Astrocyte (in vitro differentiated cells and primary cell): ENCODE measurements at regions not wholly inside any gene's neighbourhood (a gene's known extent, or its start where the extent isn't known, plus 50 kb on each side); places are given as distances from the start of the nearest gene placed in this dataset.
A peak's percentile ranks its signal among the peaks of the same experiment; 100 is the strongest.

Experiments used
- DNase-seq: peaks from one replicate; pipeline ENCODE4 v3.0.0-alpha.2; 2010; ENCODE audit warnings: low read depth
- FAIRE-seq: peaks from 2 replicates; lab custom pipeline; 2011; peaks lifted over from hg19 to GRCh38; lab: Jason Lieb, UNC
- H2AFZ ChIP-seq: 2 replicates; pipeline ENCODE4 v1.6.0; 2012; ENCODE audit warnings: low read depth, low read length, inconsistent platforms
- H3K27ac ChIP-seq: 2 replicates; pipeline ENCODE4 v1.5.1; 2011; ENCODE audit warnings: low read depth, low read length, inconsistent platforms
- H3K27me3 ChIP-seq: 2 replicates; pipeline ENCODE4 v1.6.0; 2011; ENCODE audit warnings: low read length, inconsistent platforms; ENCODE audit not compliant: insufficient read depth
- H3K36me3 ChIP-seq: 2 replicates; pipeline ENCODE4 v1.5.1; 2011; ENCODE audit warnings: low read length, inconsistent platforms; ENCODE audit not compliant: insufficient read depth
- H3K4me1 ChIP-seq: 2 replicates; pipeline ENCODE4 v1.5.1; 2011; ENCODE audit warnings: low read length, inconsistent platforms; ENCODE audit not compliant: insufficient read depth
- H3K4me2 ChIP-seq: 2 replicates; pipeline ENCODE4 v1.6.0; 2012; ENCODE audit warnings: low read length, inconsistent platforms
- H3K4me3 ChIP-seq: 2 replicates; pipeline ENCODE4 v1.5.1; 2011; ENCODE audit warnings: low read depth, mild to moderate bottlenecking, low read length, inconsistent platforms; ENCODE audit not compliant: insufficient read depth
- H3K79me2 ChIP-seq: 2 replicates; pipeline ENCODE4 v1.6.0; 2012; ENCODE audit warnings: mild to moderate bottlenecking, low read length, inconsistent platforms; ENCODE audit not compliant: insufficient read depth
- H3K9ac ChIP-seq: 2 replicates; pipeline ENCODE4 v1.6.0; 2012; ENCODE audit warnings: mild to moderate bottlenecking, low read length, inconsistent platforms
- H3K9me3 ChIP-seq: 2 replicates; pipeline ENCODE4 v1.5.1; 2012; ENCODE audit warnings: low read depth, mild to moderate bottlenecking, low read length, inconsistent platforms; ENCODE audit not compliant: insufficient read depth
- H4K20me1 ChIP-seq: 2 replicates; pipeline ENCODE4 v1.6.0; 2012; ENCODE audit warnings: low read length, inconsistent platforms; ENCODE audit not compliant: insufficient read depth
- H3K27ac Mint-ChIP-seq: one replicate; pipeline ENCODE4 v1.8.0; 2021; ENCODE audit warnings: mild to moderate bottlenecking, mixed read lengths; ENCODE audit not compliant: unreplicated experiment
- H3K27me3 Mint-ChIP-seq: one replicate; pipeline ENCODE4 v1.8.0; 2021; ENCODE audit warnings: low read depth, mixed read lengths; ENCODE audit not compliant: unreplicated experiment
- H3K36me3 Mint-ChIP-seq: one replicate; pipeline ENCODE4 v1.8.0; 2021; ENCODE audit warnings: low read depth, mixed read lengths; ENCODE audit not compliant: unreplicated experiment
- H3K4me1 Mint-ChIP-seq: one replicate; pipeline ENCODE4 v1.8.0; 2021; ENCODE audit warnings: low read depth, mixed read lengths; ENCODE audit not compliant: unreplicated experiment
- H3K4me3 Mint-ChIP-seq: one replicate; pipeline ENCODE4 v1.8.0; 2021; ENCODE audit warnings: mild to moderate bottlenecking, moderate library complexity, mixed read lengths; ENCODE audit not compliant: unreplicated experiment
- H3K9me3 Mint-ChIP-seq: one replicate; pipeline ENCODE4 v1.8.0; 2021; ENCODE audit warnings: mild to moderate bottlenecking, mixed read lengths; ENCODE audit not compliant: unreplicated experiment
- EZH2 ChIP-seq: IDR thresholded peaks from 2 replicates; pipeline ENCODE4 v1.6.1; 2012; ENCODE audit warnings: mild to moderate bottlenecking, low read length, inconsistent platforms; ENCODE audit not compliant: insufficient read depth
- TF ChIP-seq, protein P1 (sequence below): IDR thresholded peaks from 2 replicates; pipeline ENCODE4 v1.5.1; 2011; ENCODE audit warnings: low read depth, mild to moderate bottlenecking, inconsistent platforms, low read length, moderate library complexity; ENCODE audit not compliant: insufficient read depth

DNA sequence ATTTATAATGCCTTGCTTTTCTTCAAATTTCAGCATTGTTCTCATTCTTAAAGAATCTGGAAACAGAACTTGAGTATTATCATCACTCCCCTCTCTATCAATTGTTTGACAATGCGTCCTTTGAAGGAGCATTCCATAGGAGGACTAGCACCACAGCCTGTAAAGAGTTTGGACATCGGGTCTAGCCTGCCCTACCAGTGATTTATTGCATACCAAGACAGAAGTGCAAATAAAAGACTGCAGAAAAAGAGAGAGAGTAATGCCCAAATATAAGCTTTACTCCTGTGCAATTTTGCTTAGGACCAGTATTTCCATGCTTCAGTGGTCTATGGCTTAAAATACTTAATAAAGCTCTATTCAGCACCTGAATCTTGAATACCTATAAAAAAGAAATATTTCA lies 55.4 kb upstream of the MAP2 start:
- no peak overlapping the region for H3K27ac Mint-ChIP-seq
- no peak overlapping the region for H3K4me3 Mint-ChIP-seq
- H3K4me3 ChIP-seq = no peak overlapping the region
- H2AFZ ChIP-seq = no peak overlapping the region
- H3K27me3 Mint-ChIP-seq = no peaks in the 10 kb centered on the region
- peak overlapping the region; percentile 65 for H3K27ac ChIP-seq
- H3K9me3 Mint-ChIP-seq = peaks cover 11% of the 10 kb centered on the region
- H3K36me3 ChIP-seq = no peaks in the 10 kb centered on the region
- FAIRE-seq (no peak), DNase-seq (peak; percentile 66)
- peaks cover 22% of the 10 kb centered on the region for H3K4me1 ChIP-seq
- H3K4me1 Mint-ChIP-seq = peaks cover 3% of the 10 kb centered on the region
- H3K9ac ChIP-seq = peak overlapping the region; percentile 4
- no peak for TF ChIP-seq EZH2
- TF ChIP-seq, protein P1, sequence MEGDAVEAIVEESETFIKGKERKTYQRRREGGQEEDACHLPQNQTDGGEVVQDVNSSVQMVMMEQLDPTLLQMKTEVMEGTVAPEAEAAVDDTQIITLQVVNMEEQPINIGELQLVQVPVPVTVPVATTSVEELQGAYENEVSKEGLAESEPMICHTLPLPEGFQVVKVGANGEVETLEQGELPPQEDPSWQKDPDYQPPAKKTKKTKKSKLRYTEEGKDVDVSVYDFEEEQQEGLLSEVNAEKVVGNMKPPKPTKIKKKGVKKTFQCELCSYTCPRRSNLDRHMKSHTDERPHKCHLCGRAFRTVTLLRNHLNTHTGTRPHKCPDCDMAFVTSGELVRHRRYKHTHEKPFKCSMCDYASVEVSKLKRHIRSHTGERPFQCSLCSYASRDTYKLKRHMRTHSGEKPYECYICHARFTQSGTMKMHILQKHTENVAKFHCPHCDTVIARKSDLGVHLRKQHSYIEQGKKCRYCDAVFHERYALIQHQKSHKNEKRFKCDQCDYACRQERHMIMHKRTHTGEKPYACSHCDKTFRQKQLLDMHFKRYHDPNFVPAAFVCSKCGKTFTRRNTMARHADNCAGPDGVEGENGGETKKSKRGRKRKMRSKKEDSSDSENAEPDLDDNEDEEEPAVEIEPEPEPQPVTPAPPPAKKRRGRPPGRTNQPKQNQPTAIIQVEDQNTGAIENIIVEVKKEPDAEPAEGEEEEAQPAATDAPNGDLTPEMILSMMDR = no peak
- no peaks in the 10 kb centered on the region for H3K79me2 ChIP-seq
- H3K9me3 ChIP-seq = no peaks in the 10 kb centered on the region
- no peaks in the 10 kb centered on the region for H3K36me3 Mint-ChIP-seq
- no peaks in the 10 kb centered on the region for H3K27me3 ChIP-seq
- no peaks in the 10 kb centered on the region for H4K20me1 ChIP-seq
- H3K4me2 ChIP-seq = peak overlapping the region; percentile 74

DNA sequence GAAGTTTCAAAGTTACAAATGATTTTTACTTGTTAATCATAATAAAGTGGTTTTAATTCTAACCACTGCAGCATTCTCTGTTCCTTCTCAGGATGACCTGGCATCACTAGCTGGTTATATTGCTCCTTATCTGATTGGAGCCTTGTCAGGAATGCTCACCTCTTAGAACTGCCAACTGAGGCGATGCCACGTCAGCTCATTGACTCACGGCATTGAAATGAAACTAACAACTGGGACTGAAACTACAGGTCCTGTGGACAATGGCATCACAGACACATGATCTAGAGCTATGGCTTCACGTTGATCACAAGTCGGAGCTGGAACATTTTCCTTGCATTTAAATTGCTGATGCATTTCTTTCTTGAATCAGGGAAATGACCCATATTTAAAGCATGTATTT lies 54.9 kb upstream of the MAP2 start:
- Histone ChIP-seq H3K36me3 (no peaks in the 10 kb centered on the region), H3K4me3 (no peak overlapping the region), H3K9ac (peak overlapping the region; percentile 42), H3K9me3 (no peaks in the 10 kb centered on the region), H3K4me2 (peak overlapping the region; percentile 74), H2AFZ (peak overlapping the region; percentile 4), H4K20me1 (no peaks in the 10 kb centered on the region), H3K4me1 (peaks cover 22% of the 10 kb centered on the region), H3K27ac (peak overlapping the region; percentile 80), H3K27me3 (no peaks in the 10 kb centered on the region), H3K79me2 (no peaks in the 10 kb centered on the region)
- peak; percentile 100 for DNase-seq
- Mint-ChIP-seq H3K27ac (no peak overlapping the region), H3K4me1 (peaks cover 3% of the 10 kb centered on the region), H3K9me3 (peaks cover 13% of the 10 kb centered on the region), H3K4me3 (no peak overlapping the region), H3K36me3 (no peaks in the 10 kb centered on the region), H3K27me3 (no peaks in the 10 kb centered on the region)
- peak; percentile 88 for FAIRE-seq
- TF ChIP-seq, protein P1 = no peak
- TF ChIP-seq EZH2 = no peak

DNA sequence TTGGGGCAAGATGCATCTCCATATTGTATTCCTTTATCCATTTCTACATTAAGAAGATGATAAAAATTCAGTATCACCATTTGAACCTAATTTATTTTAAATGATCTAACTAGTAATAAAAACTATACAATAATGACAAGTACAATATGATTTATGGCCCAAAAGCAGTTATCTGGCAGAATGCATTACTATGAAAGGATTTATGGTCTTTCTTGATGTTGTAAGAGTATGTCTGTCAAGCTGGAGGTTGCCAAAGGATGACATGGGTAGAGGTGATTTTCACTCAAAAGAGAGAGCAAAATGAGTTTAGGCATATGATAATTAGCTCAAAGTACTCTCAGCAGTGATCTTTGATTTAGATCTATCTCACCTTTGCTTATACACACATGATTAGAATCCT lies 54.2 kb upstream of the MAP2 start:
- no peaks in the 10 kb centered on the region for H4K20me1 ChIP-seq
- Mint-ChIP-seq H3K27me3 (no peaks in the 10 kb centered on the region), H3K36me3 (no peaks in the 10 kb centered on the region), H3K4me1 (peaks cover 3% of the 10 kb centered on the region), H3K4me3 (no peak overlapping the region), H3K9me3 (peaks cover 13% of the 10 kb centered on the region), H3K27ac (no peak overlapping the region)
- peak overlapping the region; percentile 74 for H3K4me2 ChIP-seq
- no peaks in the 10 kb centered on the region for H3K79me2 ChIP-seq
- TF ChIP-seq EZH2 = no peak
- TF ChIP-seq, protein P1 = no peak
- H3K27me3 ChIP-seq = no peaks in the 10 kb centered on the region
- H3K4me3 ChIP-seq = no peak overlapping the region
- peaks cover 22% of the 10 kb centered on the region for H3K4me1 ChIP-seq
- no peaks in the 10 kb centered on the region for H3K36me3 ChIP-seq
- DNase-seq (no peak), FAIRE-seq (no peak)
- no peaks in the 10 kb centered on the region for H3K9me3 ChIP-seq
- no peak overlapping the region for H2AFZ ChIP-seq
- peak overlapping the region; percentile 42 for H3K9ac ChIP-seq
- peak overlapping the region; percentile 80 for H3K27ac ChIP-seq
